ENCODE measurements at regions not wholly inside any gene's neighbourhood (a gene's known extent, or its start where the extent isn't known, plus 50 kb on each side); places are given as distances from the start of the nearest gene placed in this dataset.

DNA sequence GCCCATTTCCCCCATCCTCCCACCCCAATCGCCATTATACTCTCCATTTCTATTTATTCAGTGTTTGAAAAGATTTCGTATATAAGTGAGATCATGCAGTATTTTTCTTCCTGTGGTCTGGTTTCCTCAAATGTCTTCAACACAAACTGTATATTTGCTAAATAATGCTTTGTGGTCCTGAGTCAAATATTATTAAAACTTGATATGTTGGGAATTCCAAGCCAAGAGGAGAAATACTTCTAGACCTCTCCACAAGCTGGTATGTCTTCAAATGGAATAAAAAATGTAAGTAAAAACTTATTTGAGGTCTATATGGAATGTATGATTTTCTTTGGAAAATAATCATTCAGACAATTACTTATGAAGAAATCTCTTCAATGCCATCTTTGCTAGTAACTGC is 122.5 kb upstream of the TSC22D2 start:
- TF ChIP-seq, protein P1, sequence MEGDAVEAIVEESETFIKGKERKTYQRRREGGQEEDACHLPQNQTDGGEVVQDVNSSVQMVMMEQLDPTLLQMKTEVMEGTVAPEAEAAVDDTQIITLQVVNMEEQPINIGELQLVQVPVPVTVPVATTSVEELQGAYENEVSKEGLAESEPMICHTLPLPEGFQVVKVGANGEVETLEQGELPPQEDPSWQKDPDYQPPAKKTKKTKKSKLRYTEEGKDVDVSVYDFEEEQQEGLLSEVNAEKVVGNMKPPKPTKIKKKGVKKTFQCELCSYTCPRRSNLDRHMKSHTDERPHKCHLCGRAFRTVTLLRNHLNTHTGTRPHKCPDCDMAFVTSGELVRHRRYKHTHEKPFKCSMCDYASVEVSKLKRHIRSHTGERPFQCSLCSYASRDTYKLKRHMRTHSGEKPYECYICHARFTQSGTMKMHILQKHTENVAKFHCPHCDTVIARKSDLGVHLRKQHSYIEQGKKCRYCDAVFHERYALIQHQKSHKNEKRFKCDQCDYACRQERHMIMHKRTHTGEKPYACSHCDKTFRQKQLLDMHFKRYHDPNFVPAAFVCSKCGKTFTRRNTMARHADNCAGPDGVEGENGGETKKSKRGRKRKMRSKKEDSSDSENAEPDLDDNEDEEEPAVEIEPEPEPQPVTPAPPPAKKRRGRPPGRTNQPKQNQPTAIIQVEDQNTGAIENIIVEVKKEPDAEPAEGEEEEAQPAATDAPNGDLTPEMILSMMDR (IDR thresholded peaks at IDR 0.05) = no peak

DNA sequence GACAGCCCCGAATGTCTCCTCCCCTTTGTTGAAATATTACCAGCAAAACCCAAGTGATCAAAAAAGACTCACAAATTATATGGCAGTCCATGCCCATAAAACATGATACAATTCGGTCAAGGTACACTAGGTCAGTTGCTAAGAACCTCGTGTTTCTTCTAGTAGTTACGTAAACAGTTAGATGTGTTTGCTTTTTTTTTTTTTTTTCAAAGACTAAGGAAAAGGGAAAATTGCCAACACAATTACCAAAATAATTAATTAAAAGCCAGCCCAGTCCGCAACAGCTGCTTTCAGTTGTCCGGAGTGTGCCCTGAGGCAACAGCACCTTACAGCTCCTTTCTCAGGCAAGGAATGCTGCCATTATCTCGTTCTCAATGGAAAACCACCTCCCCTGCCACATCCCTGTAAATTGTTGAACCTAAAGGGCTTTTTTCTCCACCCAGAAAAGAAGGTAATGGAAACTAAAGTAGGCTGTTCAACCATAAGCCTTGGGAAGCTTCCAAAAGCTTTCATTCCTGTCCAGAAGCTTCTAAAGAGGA is 129.2 kb upstream of the TSC22D2 start:
- TF ChIP-seq, protein P1 (IDR thresholded peaks at IDR 0.05) = no peak

DNA sequence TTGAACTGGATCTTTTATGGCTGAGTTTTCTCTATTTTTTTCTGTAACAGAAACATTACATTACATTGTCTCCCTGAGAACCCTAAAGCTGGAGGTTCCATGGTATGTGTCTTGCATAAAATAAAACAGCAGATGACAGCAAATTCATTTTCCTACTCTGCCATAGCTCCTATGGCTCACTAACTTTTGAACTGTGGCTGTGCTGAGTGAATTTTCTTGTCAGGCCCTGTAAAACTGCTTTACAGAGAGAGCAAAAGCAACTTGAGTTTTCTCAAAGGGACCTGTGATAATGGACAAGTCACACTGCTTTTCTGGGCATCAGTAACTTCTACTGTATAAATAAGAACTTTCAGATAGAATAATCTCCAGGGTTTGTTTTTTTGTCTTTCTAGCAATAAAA is 129.9 kb upstream of the TSC22D2 start:
- TF ChIP-seq, protein P1 (IDR thresholded peaks at IDR 0.05) = peak; percentile 9; the same call in 1 of the 2 replicates

DNA sequence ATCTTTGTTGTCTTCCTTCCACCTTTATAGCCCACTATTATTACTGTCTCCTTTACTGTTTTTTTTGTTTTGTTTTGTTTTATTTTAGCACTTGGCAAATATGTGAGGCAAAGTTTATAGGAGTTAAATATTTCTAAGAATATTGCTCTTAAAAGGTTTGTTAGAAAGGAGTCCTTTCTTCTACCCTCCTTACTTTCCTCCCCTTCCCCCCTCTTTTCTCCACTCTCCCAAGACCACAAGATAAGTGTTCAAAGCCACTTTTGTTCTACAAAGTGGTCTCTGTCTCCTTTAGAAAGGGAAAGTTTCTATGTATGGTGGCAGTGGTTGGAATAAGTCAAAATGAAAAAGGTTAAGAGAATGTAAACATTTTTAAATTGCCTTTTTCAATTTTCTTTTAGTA is 130.7 kb upstream of the TSC22D2 start:
- TF ChIP-seq, protein P1 (IDR thresholded peaks at IDR 0.05) = no peak

DNA sequence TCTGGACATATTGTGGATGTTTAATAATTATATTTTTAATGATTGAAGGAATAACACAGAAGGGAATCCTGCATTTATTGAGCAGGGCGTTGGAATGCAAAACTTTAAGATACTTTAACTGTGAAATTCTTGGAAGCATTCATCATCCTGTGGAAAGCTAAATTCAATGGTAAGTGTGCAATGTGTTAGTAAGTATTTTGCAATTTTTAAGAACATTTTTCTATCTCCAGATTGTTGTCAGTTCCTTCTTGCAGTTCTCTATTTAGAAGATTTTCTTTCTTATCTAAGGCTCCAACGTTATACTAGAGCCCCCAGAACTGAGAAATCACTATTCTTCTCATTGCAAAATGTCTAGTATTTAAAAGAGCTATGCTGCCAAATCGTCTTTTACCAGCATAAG is 132.2 kb upstream of the TSC22D2 start:
- TF ChIP-seq, protein P1 (IDR thresholded peaks at IDR 0.05) = no peak

DNA sequence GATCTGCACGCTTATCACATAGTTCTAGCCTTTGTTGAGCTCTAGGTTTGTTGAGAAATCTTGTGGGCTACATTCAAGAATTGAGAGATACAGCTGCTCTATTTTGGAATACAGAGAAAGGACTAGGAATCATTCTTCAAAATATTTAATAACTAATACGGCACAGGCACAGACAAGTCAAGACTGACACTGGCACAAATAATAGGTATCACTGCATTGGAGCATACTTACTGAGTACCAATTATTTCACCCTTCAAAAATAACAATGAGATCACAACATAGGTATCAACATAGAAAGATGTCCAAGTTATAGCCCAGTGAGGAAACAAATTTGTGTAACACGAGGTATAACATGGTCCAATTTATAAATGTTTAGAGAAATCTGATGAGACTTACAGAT is 133.7 kb upstream of the TSC22D2 start:
- TF ChIP-seq, protein P1 (IDR thresholded peaks at IDR 0.05) = no peak

DNA sequence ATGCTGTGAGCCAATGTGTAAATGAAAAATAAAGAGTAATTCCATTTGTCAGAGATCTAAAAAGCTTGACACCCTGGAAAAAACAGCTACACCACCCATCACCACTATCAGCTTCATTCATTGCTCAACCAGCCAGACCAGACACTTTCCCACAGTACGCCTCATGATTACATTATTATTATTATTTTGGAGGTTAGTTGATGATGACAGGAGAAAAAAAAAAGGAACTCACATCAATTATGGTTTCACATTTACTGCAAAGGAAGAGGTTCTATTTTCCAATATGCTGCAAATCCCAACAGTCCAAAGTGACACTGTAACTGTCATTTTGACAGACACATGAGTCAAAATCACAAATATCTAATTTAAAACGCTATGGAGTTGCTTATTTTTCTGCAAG is 134.7 kb upstream of the TSC22D2 start:
- TF ChIP-seq, protein P1 (IDR thresholded peaks at IDR 0.05) = no peak

DNA sequence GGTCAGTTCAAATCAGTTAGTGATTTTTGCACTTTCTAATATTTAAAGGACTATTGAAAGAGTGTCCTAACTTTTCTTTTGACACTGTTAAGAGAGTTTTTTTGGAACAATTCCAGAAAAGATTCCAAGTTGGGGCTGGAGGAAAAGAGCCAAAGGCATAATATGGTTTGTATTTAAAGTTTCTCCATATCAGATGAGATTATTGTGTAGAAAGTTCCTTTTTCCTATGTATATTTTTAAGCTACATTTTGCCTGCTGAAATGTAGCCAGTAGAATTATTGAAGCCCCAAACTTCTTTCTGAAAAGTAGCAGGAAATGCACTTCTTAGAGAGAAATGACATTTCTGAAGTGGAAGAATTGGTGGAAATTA is 136.5 kb upstream of the TSC22D2 start:
- TF ChIP-seq, protein P1 (IDR thresholded peaks at IDR 0.05) = no peak

All from LNCAP (cell line).